B cell (primary cell): ENCODE measurements at regions not wholly inside any gene's neighbourhood (a gene's known extent, or its start where the extent isn't known, plus 50 kb on each side); places are given as distances from the start of the nearest gene placed in this dataset.

Source experiments
- ATAC-seq: fragments of 200-7000 bp; cut with Tn5 transposase; one replicate; pipeline ENCODE4 v1.10.0; 2021; ENCODE audit warnings: low read depth, mild to moderate bottlenecking, moderate number of reproducible peaks, moderate library complexity
- CTCF ChIA-PET: fragments of 350-600 bp; sonication (Branson Sonifier 250); formaldehyde crosslinking; loops from one replicate; lab custom pipeline; 2021; ENCODE audit warnings: antibody characterized with exemption, inconsistent platforms; lab: Charles Lee
- POLR2A ChIA-PET: fragments of 350-600 bp; sonication (Branson Sonifier 250); formaldehyde crosslinking; loops from one replicate; lab custom pipeline; 2021; ENCODE audit warnings: antibody characterized with exemption; lab: Charles Lee
- DNase-seq: peaks from one replicate; pipeline ENCODE4 v3.0.0; 2013
- H2AFZ ChIP-seq: 2 replicates; pipeline ENCODE4 v1.6.1; 2012; ENCODE audit warnings: mild to moderate bottlenecking, low read depth, low read length; ENCODE audit not compliant: insufficient read depth, poor library complexity, severe bottlenecking
- H3K27ac ChIP-seq, 2 donors: 1 replicate in 1 of 2; 2 replicates in 1 of 2; pipeline ENCODE4 v1.5.1; 2012 to 2013; ENCODE audit warnings: low read length in 2 of 2, mild to moderate bottlenecking in 2 of 2, moderate library complexity in 1 of 2
- H3K27me3 ChIP-seq, 4 experiments: fragments of 200-600 bp in 1 of 4; sonication (generic) in 1 of 4; replicated peaks in 1 of 4; 1 replicate in 2 of 4; 2 replicates in 2 of 4; pipeline versions ENCODE4 v1.6.1 to v1.7.0; 2013 to 2016; ENCODE audit warnings: low read length in 3 of 4, mild to moderate bottlenecking in 2 of 4, mixed read lengths in 1 of 4, moderate library complexity in 1 of 4; ENCODE audit not compliant: insufficient read depth in 4 of 4, control insufficient read depth in 3 of 4; ENCODE audit errors: control extremely low read depth in 1 of 4
- H3K36me3 ChIP-seq, 2 experiments: replicated peaks in 1 of 2; 1 replicate in 1 of 2; 2 replicates in 1 of 2; pipeline versions ENCODE4 v1.6.1 to v1.7.1; 2013; ENCODE audit warnings: low read length in 1 of 2; ENCODE audit not compliant: insufficient read depth in 2 of 2, control insufficient read depth in 1 of 2; ENCODE audit errors: control extremely low read depth in 1 of 2, extremely low read depth in 1 of 2
- H3K4me1 ChIP-seq, 2 donors: fragments of 200-600 bp in 1 of 2; sonication (generic) in 1 of 2; 1 replicate in 1 of 2; 2 replicates in 1 of 2; pipeline versions ENCODE4 v1.5.1 to v1.6.1; 2013 to 2017; ENCODE audit warnings: low read length in 2 of 2; ENCODE audit not compliant: control insufficient read depth in 2 of 2, insufficient read depth in 2 of 2
- H3K4me2 ChIP-seq: replicated peaks from 2 replicates; pipeline ENCODE3; 2012; ENCODE audit warnings: mild to moderate bottlenecking, low read depth, low read length; ENCODE audit not compliant: poor library complexity, severe bottlenecking
- H3K4me3 ChIP-seq, 5 experiments: fragments of 200-600 bp in 1 of 5; sonication (generic) in 1 of 5; 1 replicate in 3 of 5; 2 replicates in 2 of 5; pipeline versions ENCODE4 v1.5.1 to v1.7.0; 2011 to 2016; ENCODE audit warnings: low read length in 4 of 5, mild to moderate bottlenecking in 4 of 5, low read depth in 2 of 5, control low read depth in 1 of 5, moderate library complexity in 1 of 5; ENCODE audit not compliant: insufficient read depth in 1 of 5; ENCODE audit errors: control extremely low read depth in 1 of 5, extremely low read depth in 1 of 5
- H3K79me2 ChIP-seq: fragments of 200-600 bp; sonication (generic); one replicate; pipeline ENCODE4 v1.6.0; 2016; ENCODE audit warnings: low read length; ENCODE audit not compliant: control insufficient read depth, insufficient read depth
- H3K9ac ChIP-seq: fragments of 200-600 bp; sonication (generic); 2 replicates; pipeline ENCODE4 v1.6.1; 2017; ENCODE audit warnings: mild to moderate bottlenecking, low read length, moderate library complexity
- H3K9me3 ChIP-seq, 3 donors: one replicate each; pipeline versions ENCODE4 v1.6.1 to v1.7.1; 2013; ENCODE audit warnings: low read length in 2 of 3; ENCODE audit not compliant: control insufficient read depth in 2 of 3, insufficient read depth in 1 of 3; ENCODE audit errors: control extremely low read depth in 1 of 3
- H4K20me1 ChIP-seq: 2 replicates; pipeline ENCODE4 v1.6.0; 2012; ENCODE audit warnings: mild to moderate bottlenecking, low read length; ENCODE audit not compliant: insufficient read depth, control insufficient read depth, poor library complexity, severe bottlenecking
- H3K27ac Mint-ChIP-seq: one replicate; pipeline ENCODE4 v1.8.0; 2021; ENCODE audit warnings: mixed read lengths
- H3K27me3 Mint-ChIP-seq: one replicate; pipeline ENCODE4 v1.8.0; 2021; ENCODE audit warnings: mixed read lengths
- H3K4me1 Mint-ChIP-seq: one replicate; pipeline ENCODE4 v1.8.0; 2021; ENCODE audit warnings: mixed read lengths
- H3K4me3 Mint-ChIP-seq: one replicate; pipeline ENCODE4 v1.8.0; 2021; ENCODE audit warnings: mixed read lengths
- H3K9me3 Mint-ChIP-seq: one replicate; pipeline ENCODE4 v1.8.0; 2022; ENCODE audit warnings: mixed read lengths; ENCODE audit not compliant: insufficient read depth
- EZH2 ChIP-seq: IDR thresholded peaks from 2 replicates; pipeline ENCODE4 v1.6.1; 2012; ENCODE audit warnings: borderline replicate concordance, low read depth, mild to moderate bottlenecking, moderate library complexity, low read length; ENCODE audit not compliant: insufficient read depth, poor library complexity, severe bottlenecking
- intact Hi-C: fragments of 100-400 bp; cut with micrococcal nuclease; formaldehyde crosslinking; loops from one replicate; pipeline ENCODE4 v1.10.0; 2022
- TF ChIP-seq, protein P1 (sequence below): fragments of 200-600 bp; IDR thresholded peaks from one replicate; pipeline ENCODE4 v1.8.0; 2022; ENCODE audit warnings: antibody characterized with exemption, mild to moderate bottlenecking

DNA sequence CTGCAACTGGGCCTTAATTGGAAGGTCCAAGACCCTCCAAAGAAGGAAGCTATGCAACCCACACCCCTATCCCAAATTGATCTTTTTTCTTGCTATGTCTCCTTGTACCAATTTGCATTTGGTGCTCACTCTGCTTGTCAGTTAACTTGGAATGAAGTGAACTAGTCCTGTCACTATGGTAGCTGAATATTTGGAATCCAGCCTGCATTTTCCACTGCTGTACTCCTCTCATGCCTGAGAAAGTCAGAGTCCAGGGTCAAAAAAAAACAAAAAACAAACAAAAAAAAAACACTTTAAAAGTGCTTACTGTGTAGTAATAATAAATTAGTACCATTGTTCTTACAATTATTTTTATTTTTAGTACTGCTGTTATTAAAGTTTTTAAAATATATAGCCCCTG lies 462.8 kb upstream of the SLC8A1 start:
- Histone ChIP-seq H3K27me3 (no peaks in the 10 kb centered on the region), H2AFZ (no peak overlapping the region), H3K4me2 (no peak overlapping the region), H3K9ac (no peak overlapping the region), H3K9me3 (peaks cover 0 to 1% (median 0%) of the 10 kb centered on the region in 3 donors), H4K20me1 (no peaks in the 10 kb centered on the region), H3K4me3 (no peak overlapping the region), H3K79me2 (no peaks in the 10 kb centered on the region), H3K27ac (no peak overlapping the region), H3K4me1 (no peaks in the 10 kb centered on the region), H3K36me3 (no peaks in the 10 kb centered on the region)
- Mint-ChIP-seq H3K4me1 (no peaks in the 10 kb centered on the region), H3K27ac (no peak overlapping the region), H3K9me3 (no peaks in the 10 kb centered on the region), H3K27me3 (no peaks in the 10 kb centered on the region), H3K4me3 (no peak overlapping the region)
- ChIA-PET POLR2A (no interaction called here), CTCF (no interaction called here)
- intact Hi-C loops: no loop called here
- no peak for ATAC-seq
- TF ChIP-seq EZH2: no peak
- no peak for DNase-seq

DNA sequence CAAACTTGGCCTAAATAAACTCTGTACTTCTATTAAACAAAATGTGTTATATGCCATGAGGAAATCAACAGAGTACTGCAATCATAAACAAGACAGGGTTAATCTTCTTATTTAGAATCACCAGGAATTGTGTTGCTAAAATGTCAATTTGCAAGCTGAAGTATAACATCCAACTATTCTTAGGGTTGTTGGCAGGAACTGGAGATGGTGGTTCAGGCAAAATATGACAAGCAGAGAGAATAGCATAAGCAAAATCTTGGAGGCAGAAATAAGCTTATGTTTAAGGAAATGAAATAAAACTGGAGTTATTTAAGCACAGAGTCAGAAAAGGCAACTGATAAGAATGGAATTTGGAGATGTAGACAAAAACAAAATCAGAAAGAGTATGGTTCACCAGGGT lies 463.8 kb upstream of the SLC8A1 start:
- H4K20me1 ChIP-seq: no peaks in the 10 kb centered on the region
- H3K9ac ChIP-seq: no peak overlapping the region
- Mint-ChIP-seq H3K4me3 (no peak overlapping the region), H3K27ac (no peak overlapping the region), H3K9me3 (no peaks in the 10 kb centered on the region), H3K27me3 (no peaks in the 10 kb centered on the region), H3K4me1 (no peaks in the 10 kb centered on the region)
- H2AFZ ChIP-seq: no peak overlapping the region
- CTCF ChIA-PET: no interaction called here
- no peak for ATAC-seq
- H3K4me2 ChIP-seq: no peak overlapping the region
- no peaks in the 10 kb centered on the region for H3K4me1 ChIP-seq
- intact Hi-C loops: no loop called here
- H3K36me3 ChIP-seq: no peaks in the 10 kb centered on the region
- no peak overlapping the region for H3K27ac ChIP-seq
- no peaks in the 10 kb centered on the region for H3K27me3 ChIP-seq
- no peak for TF ChIP-seq EZH2
- TF ChIP-seq, protein P1, sequence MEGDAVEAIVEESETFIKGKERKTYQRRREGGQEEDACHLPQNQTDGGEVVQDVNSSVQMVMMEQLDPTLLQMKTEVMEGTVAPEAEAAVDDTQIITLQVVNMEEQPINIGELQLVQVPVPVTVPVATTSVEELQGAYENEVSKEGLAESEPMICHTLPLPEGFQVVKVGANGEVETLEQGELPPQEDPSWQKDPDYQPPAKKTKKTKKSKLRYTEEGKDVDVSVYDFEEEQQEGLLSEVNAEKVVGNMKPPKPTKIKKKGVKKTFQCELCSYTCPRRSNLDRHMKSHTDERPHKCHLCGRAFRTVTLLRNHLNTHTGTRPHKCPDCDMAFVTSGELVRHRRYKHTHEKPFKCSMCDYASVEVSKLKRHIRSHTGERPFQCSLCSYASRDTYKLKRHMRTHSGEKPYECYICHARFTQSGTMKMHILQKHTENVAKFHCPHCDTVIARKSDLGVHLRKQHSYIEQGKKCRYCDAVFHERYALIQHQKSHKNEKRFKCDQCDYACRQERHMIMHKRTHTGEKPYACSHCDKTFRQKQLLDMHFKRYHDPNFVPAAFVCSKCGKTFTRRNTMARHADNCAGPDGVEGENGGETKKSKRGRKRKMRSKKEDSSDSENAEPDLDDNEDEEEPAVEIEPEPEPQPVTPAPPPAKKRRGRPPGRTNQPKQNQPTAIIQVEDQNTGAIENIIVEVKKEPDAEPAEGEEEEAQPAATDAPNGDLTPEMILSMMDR: no peak
- peaks cover 0 to 1% (median 0%) of the 10 kb centered on the region in 3 donors for H3K9me3 ChIP-seq
- no peak overlapping the region for H3K4me3 ChIP-seq
- DNase-seq: no peak
- H3K79me2 ChIP-seq: no peaks in the 10 kb centered on the region
- POLR2A ChIA-PET: no interaction called here
